ENCODE measurements at regions not wholly inside any gene's neighbourhood (a gene's known extent, or its start where the extent isn't known, plus 50 kb on each side); places are given as distances from the start of the nearest gene placed in this dataset.

DNA sequence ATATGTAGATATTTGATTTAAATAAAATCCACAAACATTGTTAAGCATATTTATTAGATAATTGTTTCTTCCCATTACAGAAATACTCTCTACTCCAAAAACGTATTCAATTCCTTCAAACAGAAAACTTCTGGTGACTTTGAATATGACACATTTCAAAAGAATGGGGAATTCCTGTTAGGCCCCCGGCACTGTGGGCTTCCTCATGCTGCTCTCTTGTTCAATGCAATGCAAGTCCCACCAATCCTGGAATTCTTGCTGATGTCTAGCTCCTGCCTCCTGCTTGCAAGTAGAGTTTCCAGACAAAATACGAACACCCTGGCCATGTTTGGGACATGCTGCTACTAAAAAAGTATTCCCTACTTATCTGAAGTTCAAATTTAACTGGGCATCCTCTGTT is 544.1 kb downstream of the QKI start:
- Mint-ChIP-seq H3K36me3 (ENCODE audit: low read depth) (no peaks in the 10 kb centered on the region), H3K9me3 (no peaks in the 10 kb centered on the region), H3K27me3 (ENCODE audit: low read depth) (peaks cover 23% of the 10 kb centered on the region), H3K27ac (no peak overlapping the region), H3K4me3 (no peak overlapping the region), H3K4me1 (ENCODE audit: low read depth) (no peaks in the 10 kb centered on the region)

DNA sequence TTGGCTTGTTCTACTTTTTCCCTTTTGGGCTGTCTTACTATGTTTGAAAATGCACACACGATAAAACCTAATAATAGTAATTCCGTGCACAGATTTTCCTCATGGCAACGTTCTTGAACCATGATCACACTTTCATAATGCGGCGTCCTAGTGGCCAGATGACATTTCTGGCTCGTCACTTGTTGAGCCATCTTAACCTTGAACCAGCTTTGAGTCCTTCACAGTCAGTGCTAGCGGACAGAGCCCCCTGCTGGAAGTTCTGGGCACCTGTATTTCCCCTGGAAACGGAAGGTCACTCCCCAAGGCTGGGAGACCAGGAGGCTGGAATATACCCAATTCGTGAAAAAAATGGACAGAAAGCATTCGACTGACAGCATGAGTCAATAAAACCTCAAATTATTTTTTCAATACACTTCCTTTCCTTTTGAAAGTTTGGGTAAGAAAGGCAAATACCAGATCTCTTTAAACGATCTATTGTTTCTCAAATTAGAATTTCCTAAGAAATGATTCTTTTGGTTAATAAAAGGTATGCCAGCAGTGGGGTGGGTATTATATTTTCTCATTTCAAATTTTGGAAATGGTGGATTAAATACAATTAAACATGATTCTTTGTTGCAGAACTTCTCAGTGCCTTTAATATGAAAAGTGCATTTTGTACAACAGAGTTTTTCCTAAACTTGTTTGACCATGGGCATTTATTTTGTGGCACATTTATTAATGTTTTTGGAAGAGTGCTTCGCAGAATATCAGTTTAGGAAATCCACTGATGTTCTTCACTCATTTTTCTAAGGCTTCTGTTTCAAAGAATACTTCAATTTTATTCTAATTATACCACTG is 542.3 kb downstream of the QKI start:
- Mint-ChIP-seq H3K27ac (no peak overlapping the region), H3K4me1 (ENCODE audit: low read depth) (no peaks in the 10 kb centered on the region), H3K36me3 (ENCODE audit: low read depth) (no peaks in the 10 kb centered on the region), H3K9me3 (no peaks in the 10 kb centered on the region), H3K4me3 (no peak overlapping the region), H3K27me3 (ENCODE audit: low read depth) (peaks cover 38% of the 10 kb centered on the region)

- H3K4me3 Mint-ChIP-seq = no peak overlapping the region
- no peaks in the 10 kb centered on the region for H3K9me3 Mint-ChIP-seq
- peaks cover 44% of the 10 kb centered on the region for H3K27me3 Mint-ChIP-seq (ENCODE audit: low read depth)
- H3K36me3 Mint-ChIP-seq (ENCODE audit: low read depth) = no peaks in the 10 kb centered on the region
- H3K4me1 Mint-ChIP-seq (ENCODE audit: low read depth) = no peaks in the 10 kb centered on the region
- H3K27ac Mint-ChIP-seq = no peak overlapping the region
These were observed 541.2 kb downstream of the QKI start for GRCh38 chr6:163955756-163956155.

DNA sequence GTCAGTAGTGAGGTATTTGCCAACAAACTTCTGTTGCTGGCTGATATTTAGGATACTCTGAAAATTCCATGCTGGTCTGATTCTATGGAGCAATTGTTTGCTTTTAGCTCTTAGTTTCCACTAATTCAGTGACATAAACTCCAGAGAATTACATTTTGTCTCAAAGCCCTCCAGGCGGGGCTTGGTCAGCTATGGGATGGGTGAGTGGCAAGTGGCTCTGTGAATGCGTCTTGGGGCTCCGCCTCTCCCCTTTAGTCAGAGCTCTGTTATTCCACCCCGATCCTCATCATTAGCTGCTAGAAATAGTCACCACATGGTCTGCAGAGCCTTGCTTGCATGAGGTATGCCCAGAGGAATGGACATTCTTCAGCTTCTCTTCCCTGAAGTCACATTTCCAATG is 540.6 kb downstream of the QKI start:
- H3K27me3 Mint-ChIP-seq (ENCODE audit: low read depth) = peaks cover 44% of the 10 kb centered on the region
- H3K36me3 Mint-ChIP-seq (ENCODE audit: low read depth) = no peaks in the 10 kb centered on the region
- H3K9me3 Mint-ChIP-seq = no peaks in the 10 kb centered on the region
- H3K4me1 Mint-ChIP-seq (ENCODE audit: low read depth) = no peaks in the 10 kb centered on the region
- no peak overlapping the region for H3K27ac Mint-ChIP-seq
- H3K4me3 Mint-ChIP-seq = no peak overlapping the region

- H3K4me3 Mint-ChIP-seq = no peak overlapping the region
- peaks cover 44% of the 10 kb centered on the region for H3K27me3 Mint-ChIP-seq (ENCODE audit: low read depth)
- H3K9me3 Mint-ChIP-seq = no peaks in the 10 kb centered on the region
- H3K27ac Mint-ChIP-seq = no peak overlapping the region
- no peaks in the 10 kb centered on the region for H3K4me1 Mint-ChIP-seq (ENCODE audit: low read depth)
- H3K36me3 Mint-ChIP-seq (ENCODE audit: low read depth) = no peaks in the 10 kb centered on the region
These were observed 539.7 kb downstream of the QKI start for GRCh38 chr6:163954088-163954775.

DNA sequence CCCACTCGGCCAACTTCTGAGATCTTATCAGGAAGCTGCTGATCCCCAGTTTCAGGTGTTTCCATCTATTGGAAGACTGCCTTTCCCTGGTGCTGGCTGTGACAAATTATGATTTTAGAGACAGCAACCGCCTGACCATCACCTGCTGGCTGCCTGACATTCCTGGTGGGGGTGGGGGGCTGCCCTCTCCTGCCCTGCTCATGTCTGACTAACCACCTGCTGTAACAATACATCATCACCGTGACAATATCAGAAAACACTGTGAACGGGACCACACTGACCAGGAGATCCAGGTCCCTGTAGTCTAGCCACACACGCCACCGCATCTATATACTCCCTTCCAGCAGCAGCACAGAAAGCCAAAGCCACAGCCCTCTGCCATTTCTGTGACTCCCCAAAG is 537.5 kb downstream of the QKI start:
- Mint-ChIP-seq H3K27me3 (ENCODE audit: low read depth) (peaks cover 44% of the 10 kb centered on the region), H3K9me3 (no peaks in the 10 kb centered on the region), H3K36me3 (ENCODE audit: low read depth) (no peaks in the 10 kb centered on the region), H3K27ac (no peak overlapping the region), H3K4me3 (no peak overlapping the region), H3K4me1 (ENCODE audit: low read depth) (no peaks in the 10 kb centered on the region)

DNA sequence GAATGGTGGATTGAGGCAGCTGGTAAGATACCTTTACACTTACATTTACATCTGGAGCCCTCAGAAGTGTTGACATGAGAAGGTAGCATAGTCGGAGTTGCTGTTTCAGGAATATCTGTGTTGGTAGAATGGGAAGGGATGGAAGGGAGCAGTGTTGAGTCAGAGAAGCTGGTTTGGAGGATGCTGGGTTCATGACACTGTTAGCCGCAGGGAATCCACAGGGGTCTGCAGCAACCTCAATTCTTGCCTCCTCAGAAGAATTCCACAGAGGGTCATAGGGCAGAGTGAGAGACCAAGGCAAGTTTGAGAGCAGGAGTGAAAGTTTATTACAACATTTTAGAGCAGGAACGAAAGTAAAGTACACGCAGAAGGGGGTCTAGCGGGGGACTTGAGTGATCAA is 536.8 kb downstream of the QKI start:
- H3K4me1 Mint-ChIP-seq (ENCODE audit: low read depth) = no peaks in the 10 kb centered on the region
- no peak overlapping the region for H3K27ac Mint-ChIP-seq
- H3K9me3 Mint-ChIP-seq = no peaks in the 10 kb centered on the region
- peaks cover 39% of the 10 kb centered on the region for H3K27me3 Mint-ChIP-seq (ENCODE audit: low read depth)
- no peak overlapping the region for H3K4me3 Mint-ChIP-seq
- H3K36me3 Mint-ChIP-seq (ENCODE audit: low read depth) = no peaks in the 10 kb centered on the region

DNA sequence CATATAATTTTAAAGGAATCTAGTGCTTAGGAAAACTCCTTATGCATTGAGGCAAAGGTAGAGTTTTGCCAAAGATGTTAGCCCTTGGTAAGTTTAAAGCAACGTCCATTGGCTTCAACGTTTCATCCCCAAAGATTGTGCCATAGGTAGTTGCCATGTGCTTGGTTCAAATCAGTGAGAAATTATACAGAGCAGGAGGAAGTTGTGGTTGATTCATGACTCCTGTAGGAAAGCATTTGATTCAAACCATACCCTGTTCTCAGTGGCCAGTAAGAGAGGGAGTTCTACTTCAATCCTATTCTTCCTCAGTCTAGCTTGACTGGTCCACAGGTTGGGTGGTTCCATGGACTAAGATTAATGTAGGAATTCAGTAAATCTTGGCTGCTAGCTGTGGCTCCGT is 535.6 kb downstream of the QKI start:
- H3K27ac Mint-ChIP-seq = no peak overlapping the region
- no peaks in the 10 kb centered on the region for H3K36me3 Mint-ChIP-seq (ENCODE audit: low read depth)
- peaks cover 30% of the 10 kb centered on the region for H3K27me3 Mint-ChIP-seq (ENCODE audit: low read depth)
- no peaks in the 10 kb centered on the region for H3K4me1 Mint-ChIP-seq (ENCODE audit: low read depth)
- H3K4me3 Mint-ChIP-seq = no peak overlapping the region
- no peaks in the 10 kb centered on the region for H3K9me3 Mint-ChIP-seq

GRCh38 chr6:163949431-163949830 is 534.9 kb downstream of the QKI start:
- Mint-ChIP-seq H3K4me1 (ENCODE audit: low read depth) (no peaks in the 10 kb centered on the region), H3K4me3 (no peak overlapping the region), H3K9me3 (no peaks in the 10 kb centered on the region), H3K27ac (no peak overlapping the region), H3K36me3 (ENCODE audit: low read depth) (no peaks in the 10 kb centered on the region), H3K27me3 (ENCODE audit: low read depth) (peaks cover 28% of the 10 kb centered on the region)

DNA sequence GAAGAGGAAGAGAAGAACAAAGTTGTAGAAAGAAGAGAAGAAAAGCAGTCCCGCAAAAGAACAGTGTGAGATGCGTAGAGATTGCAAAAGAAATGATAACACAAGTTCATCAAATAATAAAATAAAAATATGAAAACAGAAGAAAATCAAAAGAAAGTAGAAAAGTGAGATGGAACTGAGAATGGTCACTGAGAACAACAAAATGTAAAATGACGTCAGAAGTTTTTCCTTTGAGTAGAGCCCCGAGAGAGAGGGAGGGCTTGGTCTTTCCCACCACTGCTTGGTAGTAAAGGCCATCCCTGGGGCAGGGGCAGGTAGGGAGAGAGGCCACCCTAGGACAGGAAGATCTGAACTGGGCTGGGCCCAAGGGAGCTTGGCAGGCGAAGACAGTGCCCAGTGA is 533.7 kb downstream of the QKI start:
- Mint-ChIP-seq H3K27ac (no peak overlapping the region), H3K4me1 (ENCODE audit: low read depth) (no peaks in the 10 kb centered on the region), H3K36me3 (ENCODE audit: low read depth) (no peaks in the 10 kb centered on the region), H3K4me3 (no peak overlapping the region), H3K9me3 (no peaks in the 10 kb centered on the region), H3K27me3 (ENCODE audit: low read depth) (peaks cover 25% of the 10 kb centered on the region)

DNA sequence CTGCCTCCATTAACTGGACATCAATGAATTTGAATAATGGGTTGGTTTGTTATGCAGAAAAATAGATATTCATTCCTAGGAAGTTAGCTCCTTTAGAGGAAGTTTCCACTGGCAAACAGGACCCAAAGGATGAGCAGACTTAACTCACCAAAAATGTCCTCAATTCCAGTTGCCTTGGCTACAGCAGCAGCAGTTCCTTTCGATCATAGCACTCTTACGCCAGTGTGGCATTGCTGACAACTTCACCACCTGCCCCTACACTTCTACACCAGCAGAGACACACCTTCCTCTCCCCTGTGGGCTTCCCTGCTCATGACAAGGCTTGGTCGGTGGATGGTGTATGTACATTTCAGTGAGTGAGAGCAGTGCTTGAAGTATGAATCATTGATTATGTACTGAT is 532.8 kb downstream of the QKI start:
- Mint-ChIP-seq H3K27me3 (ENCODE audit: low read depth) (peaks cover 22% of the 10 kb centered on the region), H3K9me3 (no peaks in the 10 kb centered on the region), H3K4me3 (no peak overlapping the region), H3K36me3 (ENCODE audit: low read depth) (no peaks in the 10 kb centered on the region), H3K4me1 (ENCODE audit: low read depth) (no peaks in the 10 kb centered on the region), H3K27ac (no peak overlapping the region)

- H3K4me1 Mint-ChIP-seq (ENCODE audit: low read depth) = no peaks in the 10 kb centered on the region
- H3K27me3 Mint-ChIP-seq (ENCODE audit: low read depth) = peaks cover 23% of the 10 kb centered on the region
- H3K36me3 Mint-ChIP-seq (ENCODE audit: low read depth) = no peaks in the 10 kb centered on the region
- H3K4me3 Mint-ChIP-seq = no peak overlapping the region
- H3K27ac Mint-ChIP-seq = no peak overlapping the region
- H3K9me3 Mint-ChIP-seq = no peaks in the 10 kb centered on the region
These were observed 531.9 kb downstream of the QKI start for GRCh38 chr6:163946437-163946836.

- Mint-ChIP-seq H3K27me3 (ENCODE audit: low read depth) (peaks cover 18% of the 10 kb centered on the region), H3K4me3 (no peak overlapping the region), H3K36me3 (ENCODE audit: low read depth) (no peaks in the 10 kb centered on the region), H3K27ac (no peak overlapping the region), H3K4me1 (ENCODE audit: low read depth) (no peaks in the 10 kb centered on the region), H3K9me3 (no peaks in the 10 kb centered on the region)
These were observed 531.3 kb downstream of the QKI start for GRCh38 chr6:163945808-163946207.

DNA sequence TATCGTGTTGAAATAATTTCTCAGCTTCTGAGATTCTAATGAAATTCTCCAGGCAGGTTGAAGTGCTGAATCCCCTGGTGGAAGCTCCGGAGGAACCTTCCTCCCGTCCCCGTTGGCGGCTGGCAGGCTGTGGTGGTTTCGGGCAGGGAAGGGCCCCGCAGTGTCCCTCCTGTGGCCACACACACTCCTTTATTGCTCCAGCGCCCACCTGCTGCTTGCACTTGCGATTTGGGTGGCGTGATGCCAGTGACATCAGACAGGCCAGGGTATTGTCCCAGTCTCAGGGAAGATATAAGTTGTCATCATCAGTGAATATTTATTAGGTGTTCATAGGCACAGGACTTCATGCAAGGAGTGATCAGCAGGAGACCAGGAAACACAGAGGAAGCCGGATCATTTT is 530.4 kb downstream of the QKI start:
- Mint-ChIP-seq H3K27me3 (ENCODE audit: low read depth) (peaks cover 18% of the 10 kb centered on the region), H3K27ac (no peak overlapping the region), H3K9me3 (no peaks in the 10 kb centered on the region), H3K36me3 (ENCODE audit: low read depth) (no peaks in the 10 kb centered on the region), H3K4me1 (ENCODE audit: low read depth) (no peaks in the 10 kb centered on the region), H3K4me3 (no peak overlapping the region)

DNA sequence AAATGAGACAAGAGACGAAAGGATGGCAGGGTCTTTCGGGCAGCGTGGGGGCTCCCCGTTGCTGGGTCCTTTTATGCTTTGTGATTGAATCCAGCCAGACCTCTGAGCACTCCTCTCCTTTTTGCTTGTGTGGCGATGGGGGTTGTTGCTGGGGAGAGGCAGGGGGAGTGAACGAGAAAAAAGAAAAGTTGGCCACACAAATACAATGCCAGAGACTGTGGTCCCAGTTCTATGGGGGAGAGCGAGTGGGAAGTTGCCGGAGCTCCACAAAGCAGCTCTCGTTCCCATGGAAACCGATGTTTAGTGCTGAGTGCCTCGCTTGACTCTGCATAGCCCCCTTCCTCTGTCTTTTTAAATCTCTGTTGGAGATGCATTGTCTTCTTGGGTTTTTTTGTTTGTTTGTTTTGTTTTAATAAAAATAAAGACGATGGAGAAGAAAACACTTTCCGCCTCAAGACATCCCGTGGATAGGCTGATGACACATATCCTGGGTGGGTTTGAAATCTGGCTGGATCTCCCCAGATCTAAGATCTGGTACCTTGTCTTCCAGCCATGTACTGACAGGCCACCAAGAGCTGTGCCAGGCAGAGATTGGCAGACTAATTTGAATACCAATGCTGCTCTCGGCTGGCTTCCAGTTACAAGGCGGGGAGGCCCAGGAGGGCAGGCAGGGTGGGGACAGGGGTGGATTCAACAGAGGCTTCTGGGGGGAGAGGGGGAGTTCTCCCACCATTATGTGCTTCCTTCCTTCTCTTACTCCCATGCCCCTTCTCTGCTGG is 529.3 kb downstream of the QKI start:
- H3K9me3 Mint-ChIP-seq = no peaks in the 10 kb centered on the region
- no peak overlapping the region for H3K4me3 Mint-ChIP-seq

More for the DNA sequence above, 529.3 kb downstream of the QKI start:
- H3K27me3 Mint-ChIP-seq (ENCODE audit: low read depth) = peaks cover 18% of the 10 kb centered on the region
- no peak overlapping the region for H3K27ac Mint-ChIP-seq
- H3K4me1 Mint-ChIP-seq (ENCODE audit: low read depth) = no peaks in the 10 kb centered on the region
- no peaks in the 10 kb centered on the region for H3K36me3 Mint-ChIP-seq (ENCODE audit: low read depth)

Measured in T-helper 1 cell treated with Interleukin-12 subunit alpha and Interleukin-12 subunit beta and Interleukin-4 antibody, amounts not matched to agents 30 μg/mL and 1 μg/mL, for 36 hours (primary cell).